DND-41 (cell line): ENCODE measurements at regions not wholly inside any gene's neighbourhood (a gene's known extent, or its start where the extent isn't known, plus 50 kb on each side); places are given as distances from the start of the nearest gene placed in this dataset.

Source experiments
- EZH2 ChIP-seq: IDR thresholded peaks from 3 replicates; pipeline ENCODE4 v1.6.1; 2012; ENCODE audit warnings: borderline replicate concordance, low read depth, mild to moderate bottlenecking, moderate library complexity, low read length, inconsistent platforms; ENCODE audit not compliant: severe bottlenecking
- TF ChIP-seq, protein P1 (sequence below): IDR thresholded peaks from 2 replicates; pipeline ENCODE4 v1.5.1; 2012; ENCODE audit warnings: borderline replicate concordance, low read length, moderate library complexity, mild to moderate bottlenecking; ENCODE audit not compliant: poor library complexity, severe bottlenecking; ENCODE audit errors: extremely low read depth

DNA sequence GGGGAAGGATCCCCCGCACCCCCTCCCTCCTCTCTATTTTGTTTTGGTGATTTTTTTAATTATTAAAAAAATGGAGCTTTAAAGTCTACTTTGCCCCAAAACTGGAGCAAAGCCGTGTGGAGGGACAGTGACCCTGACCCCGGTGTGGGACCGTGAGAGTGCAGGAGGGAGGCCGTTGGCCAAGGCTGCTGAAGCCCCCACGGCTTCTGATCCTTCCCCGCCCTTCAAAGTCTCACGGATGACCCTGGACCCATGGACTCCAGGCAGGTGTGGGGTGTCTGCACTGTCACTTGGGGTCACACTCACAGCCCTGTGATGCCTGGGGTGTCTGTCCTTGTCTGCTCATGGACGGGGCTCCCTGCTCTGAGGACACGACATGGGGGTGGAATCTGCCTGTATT lies 133.3 kb downstream of the CPZ start:
- TF ChIP-seq, protein P1, sequence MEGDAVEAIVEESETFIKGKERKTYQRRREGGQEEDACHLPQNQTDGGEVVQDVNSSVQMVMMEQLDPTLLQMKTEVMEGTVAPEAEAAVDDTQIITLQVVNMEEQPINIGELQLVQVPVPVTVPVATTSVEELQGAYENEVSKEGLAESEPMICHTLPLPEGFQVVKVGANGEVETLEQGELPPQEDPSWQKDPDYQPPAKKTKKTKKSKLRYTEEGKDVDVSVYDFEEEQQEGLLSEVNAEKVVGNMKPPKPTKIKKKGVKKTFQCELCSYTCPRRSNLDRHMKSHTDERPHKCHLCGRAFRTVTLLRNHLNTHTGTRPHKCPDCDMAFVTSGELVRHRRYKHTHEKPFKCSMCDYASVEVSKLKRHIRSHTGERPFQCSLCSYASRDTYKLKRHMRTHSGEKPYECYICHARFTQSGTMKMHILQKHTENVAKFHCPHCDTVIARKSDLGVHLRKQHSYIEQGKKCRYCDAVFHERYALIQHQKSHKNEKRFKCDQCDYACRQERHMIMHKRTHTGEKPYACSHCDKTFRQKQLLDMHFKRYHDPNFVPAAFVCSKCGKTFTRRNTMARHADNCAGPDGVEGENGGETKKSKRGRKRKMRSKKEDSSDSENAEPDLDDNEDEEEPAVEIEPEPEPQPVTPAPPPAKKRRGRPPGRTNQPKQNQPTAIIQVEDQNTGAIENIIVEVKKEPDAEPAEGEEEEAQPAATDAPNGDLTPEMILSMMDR, result no peak
- TF ChIP-seq EZH2, result no peak
